ENCODE measurements at regions not wholly inside any gene's neighbourhood (a gene's known extent, or its start where the extent isn't known, plus 50 kb on each side); places are given as distances from the start of the nearest gene placed in this dataset.

DNA sequence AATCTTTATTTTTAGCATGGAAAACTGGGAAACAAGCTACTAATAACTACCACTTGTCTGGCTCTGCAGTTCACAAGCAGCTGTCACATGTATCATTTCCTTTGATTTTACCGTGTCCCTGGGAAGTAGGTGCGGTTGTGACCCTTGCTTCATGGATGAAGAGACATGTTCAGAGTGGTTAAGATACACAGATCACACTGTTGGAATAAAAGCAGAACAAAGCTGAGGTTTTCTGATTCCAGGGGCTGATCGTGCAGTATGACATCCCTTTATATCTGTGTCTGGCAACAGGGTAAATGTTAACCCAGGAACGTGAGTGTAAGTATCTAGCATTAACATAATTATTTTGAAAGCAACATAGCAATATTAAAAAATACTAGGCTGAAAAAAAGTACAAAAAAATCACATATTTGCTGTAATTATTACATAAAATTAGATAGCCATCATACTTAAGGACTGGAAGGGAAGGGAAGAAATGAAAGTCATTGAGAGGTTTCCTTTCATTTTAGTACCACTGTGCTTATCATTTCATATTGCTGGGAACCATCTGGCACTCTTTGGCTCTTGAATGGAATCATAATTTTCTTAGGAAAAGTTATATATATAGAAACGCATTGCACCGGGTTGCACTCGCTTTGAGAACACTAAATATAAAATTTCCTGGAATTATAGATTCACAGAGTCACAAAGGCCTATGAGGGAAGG, 62.8 kb upstream of the PAXBP1 start (continued):
- TF ChIP-seq GABPB1 (CRISPR knock-in tag; IDR thresholded peaks at IDR 0.05) (no peak), MYBL2 (CRISPR knock-in tag; IDR thresholded peaks at IDR 0.05) (no peak)

DNA sequence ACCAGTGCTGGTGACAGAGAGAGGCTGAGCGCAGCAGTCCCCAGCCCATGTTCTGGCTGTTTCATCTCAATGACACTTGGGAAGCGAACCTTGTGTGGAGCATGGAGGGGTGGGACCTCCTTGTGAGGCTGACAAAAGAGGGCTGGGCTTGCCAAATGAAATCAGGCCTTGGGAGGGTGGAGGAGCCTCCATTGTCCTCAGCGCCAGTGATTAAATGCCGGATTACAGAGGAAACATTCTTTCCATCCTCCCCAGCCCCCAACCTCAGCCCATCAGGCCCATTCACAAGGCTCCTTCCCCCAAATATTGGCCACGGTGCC, 63.3 kb upstream of the PAXBP1 start:
- Mint-ChIP-seq H3K27me3 (ENCODE audit: low read depth) (no peaks in the 10 kb centered on the region), H3K9me3 (no peaks in the 10 kb centered on the region), H3K4me3 (no peak overlapping the region), H3K4me1 (peaks cover 10% of the 10 kb centered on the region), H3K36me3 (no peaks in the 10 kb centered on the region), H3K27ac (no peak overlapping the region)
- TF ChIP-seq, protein P1, sequence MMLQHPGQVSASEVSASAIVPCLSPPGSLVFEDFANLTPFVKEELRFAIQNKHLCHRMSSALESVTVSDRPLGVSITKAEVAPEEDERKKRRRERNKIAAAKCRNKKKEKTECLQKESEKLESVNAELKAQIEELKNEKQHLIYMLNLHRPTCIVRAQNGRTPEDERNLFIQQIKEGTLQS (CRISPR knock-in tag; conservative IDR thresholded peaks at IDR 0.05), result no peak
- TF ChIP-seq, protein P2, sequence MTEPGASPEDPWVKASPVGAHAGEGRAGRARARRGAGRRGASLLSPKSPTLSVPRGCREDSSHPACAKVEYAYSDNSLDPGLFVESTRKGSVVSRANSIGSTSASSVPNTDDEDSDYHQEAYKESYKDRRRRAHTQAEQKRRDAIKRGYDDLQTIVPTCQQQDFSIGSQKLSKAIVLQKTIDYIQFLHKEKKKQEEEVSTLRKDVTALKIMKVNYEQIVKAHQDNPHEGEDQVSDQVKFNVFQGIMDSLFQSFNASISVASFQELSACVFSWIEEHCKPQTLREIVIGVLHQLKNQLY (CRISPR knock-in tag; IDR thresholded peaks at IDR 0.05), result no peak
- CTCF ChIA-PET, result interaction anchor here (1.2 to 1.7 kb wide), 2 partner anchors 9 to 106 kb away, joined by 4 read pairs; no protein-coding TSS in a partner anchor
- ATAC-seq (peak; percentile 93), DNase-seq (ENCODE audit: low spot score) (peak; percentile 35)
- POLR2A ChIA-PET, result no interaction called here

DNA sequence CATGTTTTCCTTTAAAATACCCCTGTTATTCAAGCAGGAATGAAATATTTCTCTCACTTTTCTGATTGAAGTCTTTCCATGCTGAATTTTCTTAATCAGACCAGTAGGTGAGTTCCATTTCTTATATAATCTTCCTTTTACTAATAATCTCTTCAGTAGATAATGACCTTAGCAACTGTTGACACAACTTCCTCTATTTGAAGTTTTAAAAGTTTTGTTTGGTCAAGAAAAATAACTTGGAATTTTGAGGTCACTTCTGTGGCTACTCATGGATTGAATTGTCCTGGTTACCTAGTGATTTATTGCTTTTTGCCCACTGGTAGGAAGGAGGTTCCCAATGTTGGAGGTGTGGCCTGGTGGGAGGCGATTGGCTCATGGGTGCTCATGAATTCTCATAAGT, 70.6 kb upstream of the PAXBP1 start:
- Mint-ChIP-seq H3K4me3 (no peak overlapping the region), H3K4me1 (0 out of 2 replicates have a peak, but pooled peaks cover 4% of the 10 kb centered on the region), H3K9me3 (no peaks in the 10 kb centered on the region), H3K27me3 (ENCODE audit: low read depth) (no peaks in the 10 kb centered on the region), H3K27ac (no peak overlapping the region), H3K36me3 (no peaks in the 10 kb centered on the region)
- POLR2A ChIA-PET, result no interaction called here
- ATAC-seq (no peak), DNase-seq (ENCODE audit: low spot score) (no peak)
- no peak for TF ChIP-seq ZNF232 (CRISPR knock-in tag; IDR thresholded peaks at IDR 0.05)
- no peak for TF ChIP-seq MXD4 (CRISPR knock-in tag; IDR thresholded peaks at IDR 0.05; ENCODE audit: borderline replicate concordance)
- TF ChIP-seq FOXP1 (CRISPR knock-in tag; IDR thresholded peaks at IDR 0.05; ENCODE audit: borderline replicate concordance), result no peak
- TF ChIP-seq, protein P3, sequence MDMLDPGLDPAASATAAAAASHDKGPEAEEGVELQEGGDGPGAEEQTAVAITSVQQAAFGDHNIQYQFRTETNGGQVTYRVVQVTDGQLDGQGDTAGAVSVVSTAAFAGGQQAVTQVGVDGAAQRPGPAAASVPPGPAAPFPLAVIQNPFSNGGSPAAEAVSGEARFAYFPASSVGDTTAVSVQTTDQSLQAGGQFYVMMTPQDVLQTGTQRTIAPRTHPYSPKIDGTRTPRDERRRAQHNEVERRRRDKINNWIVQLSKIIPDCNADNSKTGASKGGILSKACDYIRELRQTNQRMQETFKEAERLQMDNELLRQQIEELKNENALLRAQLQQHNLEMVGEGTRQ (CRISPR knock-in tag; IDR thresholded peaks at IDR 0.05), result no peak
- CTCF ChIA-PET, result no interaction called here

DNA sequence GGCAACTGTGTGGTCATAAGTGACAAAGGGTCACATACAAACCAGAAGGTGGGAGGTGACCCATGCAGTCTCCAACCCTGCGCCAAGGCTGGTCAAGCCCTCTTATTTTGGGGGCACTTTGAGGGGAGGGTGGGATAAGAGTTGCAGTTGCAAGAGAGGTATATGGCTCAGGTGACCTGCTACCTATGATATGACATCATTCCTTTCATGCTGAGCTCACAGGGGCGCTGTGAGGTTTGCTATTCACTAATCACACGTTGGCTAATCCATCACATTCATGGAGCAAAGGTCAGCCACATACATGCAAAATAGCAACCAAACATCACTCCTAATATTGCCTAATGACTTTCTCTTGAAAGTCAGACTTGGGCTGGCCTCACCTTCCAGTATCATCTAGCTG, 72.0 kb upstream of the PAXBP1 start:
- Mint-ChIP-seq H3K36me3 (no peaks in the 10 kb centered on the region), H3K4me3 (no peak overlapping the region), H3K9me3 (no peaks in the 10 kb centered on the region), H3K4me1 (0 out of 2 replicates have a peak, but pooled peaks cover 4% of the 10 kb centered on the region), H3K27me3 (ENCODE audit: low read depth) (no peaks in the 10 kb centered on the region), H3K27ac (no peak overlapping the region)
- DNase-seq (ENCODE audit: low spot score) (no peak), ATAC-seq (no peak)
- POLR2A ChIA-PET, result no interaction called here
- TF ChIP-seq, protein P4, sequence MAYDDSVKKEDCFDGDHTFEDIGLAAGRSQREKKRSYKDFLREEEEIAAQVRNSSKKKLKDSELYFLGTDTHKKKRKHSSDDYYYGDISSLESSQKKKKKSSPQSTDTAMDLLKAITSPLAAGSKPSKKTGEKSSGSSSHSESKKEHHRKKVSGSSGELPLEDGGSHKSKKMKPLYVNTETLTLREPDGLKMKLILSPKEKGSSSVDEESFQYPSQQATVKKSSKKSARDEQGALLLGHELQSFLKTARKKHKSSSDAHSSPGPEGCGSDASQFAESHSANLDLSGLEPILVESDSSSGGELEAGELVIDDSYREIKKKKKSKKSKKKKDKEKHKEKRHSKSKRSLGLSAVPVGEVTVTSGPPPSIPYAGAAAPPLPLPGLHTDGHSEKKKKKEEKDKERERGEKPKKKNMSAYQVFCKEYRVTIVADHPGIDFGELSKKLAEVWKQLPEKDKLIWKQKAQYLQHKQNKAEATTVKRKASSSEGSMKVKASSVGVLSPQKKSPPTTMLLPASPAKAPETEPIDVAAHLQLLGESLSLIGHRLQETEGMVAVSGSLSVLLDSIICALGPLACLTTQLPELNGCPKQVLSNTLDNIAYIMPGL (CRISPR knock-in tag; IDR thresholded peaks at IDR 0.05), result no peak
- CTCF ChIA-PET, result interaction anchor here (1.0 to 1.7 kb wide), 4 partner anchors 9 to 284 kb away, joined by 3 to 6 read pairs (median 4); no protein-coding TSS in a partner anchor

DNA sequence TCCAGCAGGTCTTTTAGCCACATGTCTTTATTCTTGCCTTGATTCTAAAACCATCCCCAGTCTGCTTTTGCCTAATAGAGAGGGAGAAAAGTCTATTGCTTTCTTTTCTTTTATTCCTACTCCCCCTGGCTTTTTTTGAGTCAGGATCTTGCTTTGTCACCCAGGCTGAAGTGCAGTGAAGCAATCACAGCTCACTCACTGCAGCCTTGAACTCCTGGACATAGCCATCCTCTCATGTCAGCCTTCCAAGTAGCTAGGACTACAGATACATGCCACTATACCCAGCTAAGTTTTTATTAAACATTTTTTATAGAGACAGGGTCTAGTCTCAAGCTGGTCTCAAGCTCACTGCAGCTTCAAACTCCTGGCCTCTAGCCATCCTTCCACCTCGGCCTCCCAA, 72.5 kb upstream of the PAXBP1 start:
- CTCF ChIA-PET, result interaction anchor here (0.5 to 1.7 kb wide), 5 partner anchors 9 to 283 kb away, joined by 3 to 6 read pairs (median 3); no protein-coding TSS in a partner anchor
- no peak for DNase-seq (ENCODE audit: low spot score)
- no peak for ATAC-seq
- POLR2A ChIA-PET, result no interaction called here
- Mint-ChIP-seq H3K36me3 (no peaks in the 10 kb centered on the region), H3K9me3 (no peaks in the 10 kb centered on the region), H3K27me3 (ENCODE audit: low read depth) (no peaks in the 10 kb centered on the region), H3K4me3 (no peak overlapping the region), H3K27ac (no peak overlapping the region), H3K4me1 (0 out of 2 replicates have a peak, but pooled peaks cover 4% of the 10 kb centered on the region)
- TF ChIP-seq NFATC4 (CRISPR knock-in tag; IDR thresholded peaks at IDR 0.05) (no peak), ETV6 (CRISPR knock-in tag; IDR thresholded peaks at IDR 0.05) (no peak), CREM (CRISPR knock-in tag; IDR thresholded peaks at IDR 0.05) (no peak), OVOL2 (CRISPR knock-in tag; IDR thresholded peaks at IDR 0.05; ENCODE audit: borderline replicate concordance) (no peak), ZNF121 (CRISPR knock-in tag; IDR thresholded peaks at IDR 0.05) (no peak), RELA (CRISPR knock-in tag; IDR thresholded peaks at IDR 0.05; ENCODE audit: borderline replicate concordance) (no peak)
- TF ChIP-seq, protein P5, sequence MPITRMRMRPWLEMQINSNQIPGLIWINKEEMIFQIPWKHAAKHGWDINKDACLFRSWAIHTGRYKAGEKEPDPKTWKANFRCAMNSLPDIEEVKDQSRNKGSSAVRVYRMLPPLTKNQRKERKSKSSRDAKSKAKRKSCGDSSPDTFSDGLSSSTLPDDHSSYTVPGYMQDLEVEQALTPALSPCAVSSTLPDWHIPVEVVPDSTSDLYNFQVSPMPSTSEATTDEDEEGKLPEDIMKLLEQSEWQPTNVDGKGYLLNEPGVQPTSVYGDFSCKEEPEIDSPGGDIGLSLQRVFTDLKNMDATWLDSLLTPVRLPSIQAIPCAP (CRISPR knock-in tag; IDR thresholded peaks at IDR 0.05), result no peak
- TF ChIP-seq, protein P6, sequence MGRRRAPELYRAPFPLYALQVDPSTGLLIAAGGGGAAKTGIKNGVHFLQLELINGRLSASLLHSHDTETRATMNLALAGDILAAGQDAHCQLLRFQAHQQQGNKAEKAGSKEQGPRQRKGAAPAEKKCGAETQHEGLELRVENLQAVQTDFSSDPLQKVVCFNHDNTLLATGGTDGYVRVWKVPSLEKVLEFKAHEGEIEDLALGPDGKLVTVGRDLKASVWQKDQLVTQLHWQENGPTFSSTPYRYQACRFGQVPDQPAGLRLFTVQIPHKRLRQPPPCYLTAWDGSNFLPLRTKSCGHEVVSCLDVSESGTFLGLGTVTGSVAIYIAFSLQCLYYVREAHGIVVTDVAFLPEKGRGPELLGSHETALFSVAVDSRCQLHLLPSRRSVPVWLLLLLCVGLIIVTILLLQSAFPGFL (CRISPR knock-in tag; IDR thresholded peaks at IDR 0.05; ENCODE audit: borderline replicate concordance), result no peak
- TF ChIP-seq, protein P7, sequence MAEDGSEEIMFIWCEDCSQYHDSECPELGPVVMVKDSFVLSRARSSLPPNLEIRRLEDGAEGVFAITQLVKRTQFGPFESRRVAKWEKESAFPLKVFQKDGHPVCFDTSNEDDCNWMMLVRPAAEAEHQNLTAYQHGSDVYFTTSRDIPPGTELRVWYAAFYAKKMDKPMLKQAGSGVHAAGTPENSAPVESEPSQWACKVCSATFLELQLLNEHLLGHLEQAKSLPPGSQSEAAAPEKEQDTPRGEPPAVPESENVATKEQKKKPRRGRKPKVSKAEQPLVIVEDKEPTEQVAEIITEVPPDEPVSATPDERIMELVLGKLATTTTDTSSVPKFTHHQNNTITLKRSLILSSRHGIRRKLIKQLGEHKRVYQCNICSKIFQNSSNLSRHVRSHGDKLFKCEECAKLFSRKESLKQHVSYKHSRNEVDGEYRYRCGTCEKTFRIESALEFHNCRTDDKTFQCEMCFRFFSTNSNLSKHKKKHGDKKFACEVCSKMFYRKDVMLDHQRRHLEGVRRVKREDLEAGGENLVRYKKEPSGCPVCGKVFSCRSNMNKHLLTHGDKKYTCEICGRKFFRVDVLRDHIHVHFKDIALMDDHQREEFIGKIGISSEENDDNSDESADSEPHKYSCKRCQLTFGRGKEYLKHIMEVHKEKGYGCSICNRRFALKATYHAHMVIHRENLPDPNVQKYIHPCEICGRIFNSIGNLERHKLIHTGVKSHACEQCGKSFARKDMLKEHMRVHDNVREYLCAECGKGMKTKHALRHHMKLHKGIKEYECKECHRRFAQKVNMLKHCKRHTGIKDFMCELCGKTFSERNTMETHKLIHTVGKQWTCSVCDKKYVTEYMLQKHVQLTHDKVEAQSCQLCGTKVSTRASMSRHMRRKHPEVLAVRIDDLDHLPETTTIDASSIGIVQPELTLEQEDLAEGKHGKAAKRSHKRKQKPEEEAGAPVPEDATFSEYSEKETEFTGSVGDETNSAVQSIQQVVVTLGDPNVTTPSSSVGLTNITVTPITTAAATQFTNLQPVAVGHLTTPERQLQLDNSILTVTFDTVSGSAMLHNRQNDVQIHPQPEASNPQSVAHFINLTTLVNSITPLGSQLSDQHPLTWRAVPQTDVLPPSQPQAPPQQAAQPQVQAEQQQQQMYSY (CRISPR knock-in tag; IDR thresholded peaks at IDR 0.05), result no peak
